ENCODE measurements at regions not wholly inside any gene's neighbourhood (a gene's known extent, or its start where the extent isn't known, plus 50 kb on each side); places are given as distances from the start of the nearest gene placed in this dataset.

- Histone ChIP-seq H3K27me3 (ENCODE audit: control insufficient read depth, low read length) (no peaks in the 10 kb centered on the region), H3K4me2 (ENCODE audit: low read length) (no peak overlapping the region), H3K36me3 (ENCODE audit: control insufficient read depth, low read length) (no peaks in the 10 kb centered on the region), H3K27ac (ENCODE audit: low read depth, low read length) (no peak overlapping the region), H3K79me2 (ENCODE audit: control insufficient read depth, low read length) (no peaks in the 10 kb centered on the region), H4K20me1 (ENCODE audit: control insufficient read depth, insufficient read depth, low read depth, low read length) (no peaks in the 10 kb centered on the region), H3F3A (ENCODE audit: control insufficient read depth, insufficient read depth) (no peaks in the 10 kb centered on the region), H3K9me3 (ENCODE audit: control insufficient read depth, insufficient read depth, low read length) (no peaks in the 10 kb centered on the region), H3K4me3 (ENCODE audit: low read length) (no peak overlapping the region), H3K4me1 (ENCODE audit: control insufficient read depth, low read length) (peaks cover 26% of the 10 kb centered on the region), H3K9me2 (replicated peaks; ENCODE audit: control insufficient read depth, low read length) (no peaks in the 10 kb centered on the region)
- TF ChIP-seq CTCF (IDR thresholded peaks at IDR 0.05; ENCODE audit: low read depth, low read length, poor library complexity, severe bottlenecking) = no peak
- TF ChIP-seq EZH2phosphoT487 (IDR thresholded peaks at IDR 0.05; ENCODE audit: borderline replicate concordance, low read length) = no peak
Observed at GRCh38 chr4:14182148-14182547, 554.6 kb upstream of the BOD1L1 start.

DNA sequence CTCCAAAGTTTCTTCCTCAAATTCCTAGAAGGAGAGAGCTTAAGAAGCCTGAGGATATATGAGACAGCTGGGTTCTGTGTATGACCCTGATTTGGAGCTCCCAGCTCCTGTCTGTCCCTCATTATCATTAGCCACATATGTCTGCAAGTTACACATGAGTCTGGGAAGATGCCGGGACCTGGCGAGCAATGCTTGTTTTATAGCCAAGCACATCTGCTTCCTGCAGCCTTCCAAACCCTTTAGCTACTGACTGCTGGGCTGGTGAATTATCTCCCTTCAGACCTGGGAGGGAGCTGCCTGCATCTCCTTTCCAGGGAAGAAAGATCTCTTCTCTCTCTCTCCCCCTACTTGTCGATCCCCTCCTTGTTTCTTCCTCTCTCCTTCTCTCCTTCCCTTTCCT, 556.7 kb upstream of the BOD1L1 start:
- no peak overlapping the region for H3K27ac ChIP-seq (ENCODE audit: low read depth, low read length)
- H3K4me2 ChIP-seq (ENCODE audit: low read length) = no peak overlapping the region
- no peaks in the 10 kb centered on the region for H3K36me3 ChIP-seq (ENCODE audit: control insufficient read depth, low read length)
- H3K4me1 ChIP-seq (ENCODE audit: control insufficient read depth, low read length) = peaks cover 5% of the 10 kb centered on the region
- H3K9me2 ChIP-seq (replicated peaks; ENCODE audit: control insufficient read depth, low read length) = no peaks in the 10 kb centered on the region
- H3F3A ChIP-seq (ENCODE audit: control insufficient read depth, insufficient read depth) = no peaks in the 10 kb centered on the region
- no peaks in the 10 kb centered on the region for H3K79me2 ChIP-seq (ENCODE audit: control insufficient read depth, low read length)
- no peak overlapping the region for H3K4me3 ChIP-seq (ENCODE audit: low read length)
- no peaks in the 10 kb centered on the region for H4K20me1 ChIP-seq (ENCODE audit: control insufficient read depth, insufficient read depth, low read depth, low read length)
- no peaks in the 10 kb centered on the region for H3K9me3 ChIP-seq (ENCODE audit: control insufficient read depth, insufficient read depth, low read length)
- no peak for TF ChIP-seq CTCF (IDR thresholded peaks at IDR 0.05; ENCODE audit: low read depth, low read length, poor library complexity, severe bottlenecking)
- no peak for TF ChIP-seq EZH2phosphoT487 (IDR thresholded peaks at IDR 0.05; ENCODE audit: borderline replicate concordance, low read length)
- H3K27me3 ChIP-seq (ENCODE audit: control insufficient read depth, low read length) = no peaks in the 10 kb centered on the region

DNA sequence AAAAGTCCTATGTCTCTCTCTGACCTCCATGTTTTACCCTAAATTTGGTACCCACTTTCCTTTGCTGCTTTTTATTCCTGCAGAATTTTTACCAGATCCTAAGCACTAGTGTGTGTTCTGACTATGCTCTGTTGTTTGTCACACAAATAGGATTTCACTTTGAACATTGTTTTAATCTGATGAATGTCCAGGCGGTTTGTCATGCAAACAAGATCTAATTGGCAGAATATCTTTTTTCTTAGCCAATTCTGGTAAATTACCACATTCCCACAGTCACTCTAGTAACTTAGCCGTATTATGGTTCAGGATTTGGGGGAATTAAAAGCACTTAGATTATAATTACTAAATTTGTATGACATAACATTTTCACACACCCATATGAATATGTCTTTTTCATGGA, 557.2 kb upstream of the BOD1L1 start:
- Histone ChIP-seq H3K27me3 (ENCODE audit: control insufficient read depth, low read length) (no peaks in the 10 kb centered on the region), H3K9me3 (ENCODE audit: control insufficient read depth, insufficient read depth, low read length) (no peaks in the 10 kb centered on the region), H3F3A (ENCODE audit: control insufficient read depth, insufficient read depth) (no peaks in the 10 kb centered on the region), H4K20me1 (ENCODE audit: control insufficient read depth, insufficient read depth, low read depth, low read length) (no peaks in the 10 kb centered on the region), H3K4me2 (ENCODE audit: low read length) (no peak overlapping the region), H3K27ac (ENCODE audit: low read depth, low read length) (no peak overlapping the region), H3K4me1 (ENCODE audit: control insufficient read depth, low read length) (peaks cover under 1% of the 10 kb centered on the region), H3K79me2 (ENCODE audit: control insufficient read depth, low read length) (no peaks in the 10 kb centered on the region), H3K36me3 (ENCODE audit: control insufficient read depth, low read length) (no peaks in the 10 kb centered on the region), H3K9me2 (replicated peaks; ENCODE audit: control insufficient read depth, low read length) (no peaks in the 10 kb centered on the region), H3K4me3 (ENCODE audit: low read length) (no peak overlapping the region)
- TF ChIP-seq CTCF (IDR thresholded peaks at IDR 0.05; ENCODE audit: low read depth, low read length, poor library complexity, severe bottlenecking) (no peak), EZH2phosphoT487 (IDR thresholded peaks at IDR 0.05; ENCODE audit: borderline replicate concordance, low read length) (no peak)

- no peaks in the 10 kb centered on the region for H3K4me1 ChIP-seq (ENCODE audit: control insufficient read depth, low read length)
- no peaks in the 10 kb centered on the region for H3K27me3 ChIP-seq (ENCODE audit: control insufficient read depth, low read length)
- H4K20me1 ChIP-seq (ENCODE audit: control insufficient read depth, insufficient read depth, low read depth, low read length) = no peaks in the 10 kb centered on the region
- no peak overlapping the region for H3K27ac ChIP-seq (ENCODE audit: low read depth, low read length)
- H3K9me2 ChIP-seq (replicated peaks; ENCODE audit: control insufficient read depth, low read length) = no peaks in the 10 kb centered on the region
- H3K4me2 ChIP-seq (ENCODE audit: low read length) = no peak overlapping the region
- TF ChIP-seq EZH2phosphoT487 (IDR thresholded peaks at IDR 0.05; ENCODE audit: borderline replicate concordance, low read length) = no peak
- TF ChIP-seq CTCF (IDR thresholded peaks at IDR 0.05; ENCODE audit: low read depth, low read length, poor library complexity, severe bottlenecking) = no peak
- H3K36me3 ChIP-seq (ENCODE audit: control insufficient read depth, low read length) = no peaks in the 10 kb centered on the region
- H3K79me2 ChIP-seq (ENCODE audit: control insufficient read depth, low read length) = no peaks in the 10 kb centered on the region
- no peaks in the 10 kb centered on the region; the same call in 1 of the 2 replicates for H3K9me3 ChIP-seq (ENCODE audit: control insufficient read depth, insufficient read depth, low read length)
- no peaks in the 10 kb centered on the region for H3F3A ChIP-seq (ENCODE audit: control insufficient read depth, insufficient read depth)
- no peak overlapping the region for H3K4me3 ChIP-seq (ENCODE audit: low read length)
Observed at GRCh38 chr4:14188214-14188613, 560.7 kb upstream of the BOD1L1 start.

Data from DOHH2 (cell line).